ENCODE measurements at regions not wholly inside any gene's neighbourhood (a gene's known extent, or its start where the extent isn't known, plus 50 kb on each side); places are given as distances from the start of the nearest gene placed in this dataset.

- TF ChIP-seq POLR2A (IDR thresholded peaks at IDR 0.05; ENCODE audit: low read length) (no peak), GATA1 (IDR thresholded peaks at IDR 0.05; ENCODE audit: low read depth, low read length) (no peak)
Measured at GRCh38 chr18:25786758-25787157, 303.7 kb downstream of the SS18 start.
